Ovary (tissue), 3 donors: ENCODE measurements at regions not wholly inside any gene's neighbourhood (a gene's known extent, or its start where the extent isn't known, plus 50 kb on each side); places are given as distances from the start of the nearest gene placed in this dataset.

ENCODE experiments used
- EP300 ChIP-seq: sonication (generic); formaldehyde crosslinking; IDR thresholded peaks from one replicate; pipeline ENCODE4 v1.6.1; 2017; ENCODE audit warnings: antibody characterized with exemption
- TF ChIP-seq, protein P1 (sequence below), 3 donors: fragments of 450-650 bp in 2 of 3; fragments of 200-600 bp in 1 of 3; IDR thresholded peaks; one replicate each; pipeline versions ENCODE4 v1.5.1 to v1.8.0; 2016 to 2022; ENCODE audit warnings: antibody characterized with exemption in 3 of 3, mild to moderate bottlenecking in 1 of 3
- donor health status: DM: no; HTN: no; CAD: no.

DNA sequence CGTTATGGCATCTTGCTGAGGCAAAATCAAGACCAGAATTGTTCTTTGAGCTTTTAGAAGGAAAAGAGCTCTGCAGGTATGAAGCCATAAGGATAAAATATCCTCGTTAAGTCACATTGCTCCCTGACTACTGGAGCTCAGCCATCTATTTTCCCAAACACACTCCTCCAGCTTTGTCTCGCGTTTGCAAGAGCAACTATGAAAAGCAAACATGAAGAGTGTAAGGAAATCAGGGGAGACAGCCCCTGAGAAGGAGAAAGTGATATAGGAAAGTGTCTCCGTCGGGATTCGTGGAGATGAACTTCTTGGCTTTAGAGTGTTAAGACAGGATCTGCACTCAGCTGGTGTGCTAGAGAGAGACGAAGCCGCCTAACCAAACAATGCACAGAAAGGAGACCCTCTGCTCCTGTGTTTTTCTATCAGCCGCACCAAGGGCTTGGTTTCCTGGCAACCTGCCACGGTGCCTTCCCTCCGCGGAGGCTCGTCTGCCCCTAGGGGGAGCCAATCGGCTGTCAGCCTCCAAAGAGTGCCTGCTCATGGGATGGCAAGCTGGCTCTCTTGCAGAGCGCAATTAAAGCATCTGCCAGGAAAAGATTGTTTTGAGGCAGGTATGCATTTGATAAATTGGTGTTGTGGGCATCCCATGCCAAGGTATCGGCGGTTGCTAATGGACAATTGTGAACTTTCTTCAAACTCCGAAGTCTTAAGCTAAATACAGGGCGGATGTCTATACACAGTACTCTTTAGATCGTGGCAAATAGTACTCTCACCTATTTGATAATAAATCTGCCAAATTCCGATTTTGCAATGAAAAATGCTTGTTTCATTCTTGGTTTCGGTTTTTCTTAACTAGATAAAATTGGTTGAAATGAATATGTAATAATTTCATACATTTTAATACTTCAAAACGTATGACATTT lies 603.2 kb downstream of the RNF144B start:
- TF ChIP-seq, protein P1, sequence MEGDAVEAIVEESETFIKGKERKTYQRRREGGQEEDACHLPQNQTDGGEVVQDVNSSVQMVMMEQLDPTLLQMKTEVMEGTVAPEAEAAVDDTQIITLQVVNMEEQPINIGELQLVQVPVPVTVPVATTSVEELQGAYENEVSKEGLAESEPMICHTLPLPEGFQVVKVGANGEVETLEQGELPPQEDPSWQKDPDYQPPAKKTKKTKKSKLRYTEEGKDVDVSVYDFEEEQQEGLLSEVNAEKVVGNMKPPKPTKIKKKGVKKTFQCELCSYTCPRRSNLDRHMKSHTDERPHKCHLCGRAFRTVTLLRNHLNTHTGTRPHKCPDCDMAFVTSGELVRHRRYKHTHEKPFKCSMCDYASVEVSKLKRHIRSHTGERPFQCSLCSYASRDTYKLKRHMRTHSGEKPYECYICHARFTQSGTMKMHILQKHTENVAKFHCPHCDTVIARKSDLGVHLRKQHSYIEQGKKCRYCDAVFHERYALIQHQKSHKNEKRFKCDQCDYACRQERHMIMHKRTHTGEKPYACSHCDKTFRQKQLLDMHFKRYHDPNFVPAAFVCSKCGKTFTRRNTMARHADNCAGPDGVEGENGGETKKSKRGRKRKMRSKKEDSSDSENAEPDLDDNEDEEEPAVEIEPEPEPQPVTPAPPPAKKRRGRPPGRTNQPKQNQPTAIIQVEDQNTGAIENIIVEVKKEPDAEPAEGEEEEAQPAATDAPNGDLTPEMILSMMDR (IDR thresholded peaks at IDR 0.05), result peak in 2 of 3 donors; percentile 18 to 36
- no peak for TF ChIP-seq EP300
